HUES6 (cell line): ENCODE measurements at regions not wholly inside any gene's neighbourhood (a gene's known extent, or its start where the extent isn't known, plus 50 kb on each side); places are given as distances from the start of the nearest gene placed in this dataset.

Source experiments
- H3K27ac ChIP-seq: 2 replicates; pipeline ENCODE4 v1.7.0; 2013; ENCODE audit warnings: low read depth, mild to moderate bottlenecking, low read length, inconsistent platforms
- H3K27me3 ChIP-seq: 2 replicates; pipeline ENCODE4 v1.6.1; 2013; ENCODE audit warnings: low read length; ENCODE audit not compliant: control insufficient read depth, insufficient read depth
- H3K36me3 ChIP-seq: 2 replicates; pipeline ENCODE4 v1.6.1; 2013; ENCODE audit warnings: low read length; ENCODE audit not compliant: control insufficient read depth, insufficient read depth
- H3K4me1 ChIP-seq: 2 replicates; pipeline ENCODE4 v1.6.1; 2013; ENCODE audit warnings: low read length; ENCODE audit not compliant: control insufficient read depth, insufficient read depth
- H3K4me3 ChIP-seq: 2 replicates; pipeline ENCODE4 v1.5.1; 2013; ENCODE audit warnings: low read depth, low read length
- H3K9ac ChIP-seq: one replicate; pipeline ENCODE4 v1.6.1; 2013; ENCODE audit warnings: mild to moderate bottlenecking, low read length
- H3K9me3 ChIP-seq: 2 replicates; pipeline ENCODE4 v1.6.1; 2013; ENCODE audit warnings: low read depth, low read length; ENCODE audit not compliant: control insufficient read depth, insufficient read depth

DNA sequence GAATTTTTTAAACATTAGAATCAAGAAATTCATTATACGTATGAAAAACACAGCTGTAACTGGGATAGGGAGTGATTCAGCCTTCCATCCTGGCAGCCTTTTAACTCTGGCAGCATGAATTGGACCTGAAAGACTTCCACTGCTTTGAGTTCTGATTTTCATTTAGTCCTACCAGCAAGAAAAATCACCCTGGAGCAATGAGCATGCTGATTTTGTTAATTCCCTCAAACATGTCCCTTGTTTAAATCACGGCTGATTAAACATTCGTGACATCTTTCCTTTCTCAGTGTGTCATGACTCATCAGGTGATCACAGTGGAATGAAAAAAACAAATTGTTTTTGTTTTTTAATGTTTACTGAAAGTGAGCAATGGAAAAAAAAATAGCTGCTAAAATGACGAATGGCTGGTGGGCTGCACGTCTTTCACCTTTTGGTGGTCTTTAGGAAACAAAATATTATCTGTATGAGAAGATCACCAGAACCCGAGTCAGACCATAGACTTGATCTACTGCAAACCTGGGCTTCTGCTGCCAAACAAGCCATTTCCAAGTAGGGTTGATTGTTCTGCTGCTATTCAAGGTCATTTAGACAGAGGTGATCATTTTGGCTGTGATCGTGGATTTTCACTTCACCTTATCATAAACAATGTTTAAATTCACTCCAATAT, 67.0 kb upstream of the CAND1 start:
- Histone ChIP-seq H3K27me3 (no peaks in the 10 kb centered on the region), H3K4me1 (no peaks in the 10 kb centered on the region), H3K27ac (no peak overlapping the region), H3K9me3 (no peaks in the 10 kb centered on the region), H3K4me3 (no peak overlapping the region), H3K9ac (no peak overlapping the region), H3K36me3 (no peaks in the 10 kb centered on the region)

DNA sequence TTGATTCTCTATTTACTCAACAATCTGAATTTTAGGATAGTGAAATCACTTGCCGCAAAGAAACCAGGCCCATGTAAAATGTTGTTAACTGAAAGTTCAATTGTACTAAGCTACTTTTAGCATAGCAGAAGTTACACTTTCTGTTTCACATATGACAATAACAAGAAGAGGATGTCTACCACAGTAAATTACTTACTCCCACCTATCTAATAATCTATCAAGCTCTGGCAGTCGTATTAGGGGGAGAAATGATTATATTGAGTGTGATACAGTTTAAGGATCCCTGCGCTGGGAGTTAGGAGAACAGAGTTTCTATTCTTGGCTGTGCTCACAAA, 66.5 kb upstream of the CAND1 start:
- Histone ChIP-seq H3K27ac (no peak overlapping the region), H3K4me1 (no peaks in the 10 kb centered on the region), H3K9me3 (no peaks in the 10 kb centered on the region), H3K4me3 (no peak overlapping the region), H3K9ac (no peak overlapping the region), H3K36me3 (no peaks in the 10 kb centered on the region), H3K27me3 (no peaks in the 10 kb centered on the region)

- no peak overlapping the region for H3K27ac ChIP-seq
- no peaks in the 10 kb centered on the region for H3K27me3 ChIP-seq
- no peak overlapping the region for H3K4me3 ChIP-seq
- H3K9ac ChIP-seq, result no peak overlapping the region
- no peaks in the 10 kb centered on the region for H3K36me3 ChIP-seq
- H3K9me3 ChIP-seq, result no peaks in the 10 kb centered on the region
- no peaks in the 10 kb centered on the region for H3K4me1 ChIP-seq
Observed at GRCh38 chr12:67208281-67209067, 60.7 kb upstream of the CAND1 start.

DNA sequence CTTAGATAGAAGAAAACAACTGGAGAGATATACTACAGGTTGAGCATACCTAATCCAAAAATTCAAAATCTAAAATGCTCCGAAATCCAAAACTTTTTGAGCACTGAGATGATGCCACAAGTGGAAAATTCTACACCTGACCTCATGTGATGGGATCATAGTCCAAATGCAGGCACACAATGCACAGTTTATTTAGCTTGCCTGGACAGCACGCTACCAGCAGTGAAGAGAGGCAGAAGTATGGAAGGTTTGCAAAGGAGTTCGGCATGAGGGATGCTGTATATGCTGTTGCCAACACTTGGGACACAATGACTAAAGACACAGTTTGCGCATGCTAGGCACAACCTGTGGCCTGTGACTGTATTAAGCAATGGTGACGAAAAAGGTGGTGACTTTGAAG, 58.1 kb upstream of the CAND1 start:
- no peaks in the 10 kb centered on the region for H3K36me3 ChIP-seq
- H3K4me1 ChIP-seq, result no peaks in the 10 kb centered on the region
- no peak overlapping the region for H3K4me3 ChIP-seq
- no peak overlapping the region for H3K27ac ChIP-seq
- no peaks in the 10 kb centered on the region for H3K9me3 ChIP-seq
- no peaks in the 10 kb centered on the region for H3K27me3 ChIP-seq
- H3K9ac ChIP-seq, result no peak overlapping the region

DNA sequence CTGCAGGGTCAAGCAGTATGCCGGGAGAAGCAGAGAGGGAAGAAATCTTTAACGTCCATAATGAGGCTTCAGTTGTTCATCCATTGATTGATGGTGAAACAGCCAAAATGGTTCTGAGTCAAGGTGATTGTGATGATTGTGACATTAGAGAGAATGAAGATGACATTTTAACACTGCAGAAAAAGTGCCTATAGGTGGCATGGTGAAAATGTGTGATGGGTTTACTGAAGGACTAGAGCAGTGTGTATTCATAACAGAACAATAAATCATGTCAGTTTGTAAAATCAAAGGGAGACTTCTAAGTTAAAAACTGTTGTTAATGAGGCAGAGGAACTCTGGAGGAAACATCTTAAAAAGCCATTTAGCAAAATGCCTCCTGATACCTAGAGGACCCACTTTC, 57.7 kb upstream of the CAND1 start:
- Histone ChIP-seq H3K27me3 (no peaks in the 10 kb centered on the region), H3K4me1 (no peaks in the 10 kb centered on the region), H3K36me3 (no peaks in the 10 kb centered on the region), H3K4me3 (no peak overlapping the region), H3K9me3 (no peaks in the 10 kb centered on the region), H3K9ac (no peak overlapping the region), H3K27ac (no peak overlapping the region)

DNA sequence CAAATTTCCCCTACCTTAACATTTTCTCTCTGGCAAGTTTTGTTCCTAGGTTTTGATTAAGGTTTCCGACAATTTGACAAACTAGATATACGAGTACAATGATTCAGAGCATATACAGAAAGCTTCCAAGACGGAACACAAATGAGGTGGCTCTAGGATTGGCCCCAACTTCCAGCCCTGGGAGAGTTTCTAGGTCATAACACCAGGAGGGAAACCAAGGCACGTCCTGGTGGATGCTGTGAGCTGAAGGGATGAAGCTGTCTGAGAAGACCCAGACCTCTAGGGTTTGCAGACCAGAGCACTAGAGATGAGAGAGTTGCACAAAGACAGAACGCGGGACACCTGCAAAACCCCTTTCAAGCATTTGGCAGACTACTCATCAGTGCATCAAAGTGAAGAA, 51.5 kb upstream of the CAND1 start:
- Histone ChIP-seq H3K4me3 (no peak overlapping the region), H3K4me1 (no peaks in the 10 kb centered on the region; the same call in 1 of the 2 replicates), H3K9me3 (no peaks in the 10 kb centered on the region), H3K9ac (no peak overlapping the region), H3K36me3 (no peaks in the 10 kb centered on the region), H3K27me3 (peaks cover 3% of the 10 kb centered on the region; the same call in 1 of the 2 replicates), H3K27ac (no peak overlapping the region)
